ENCODE measurements at regions not wholly inside any gene's neighbourhood (a gene's known extent, or its start where the extent isn't known, plus 50 kb on each side); places are given as distances from the start of the nearest gene placed in this dataset.

DNA sequence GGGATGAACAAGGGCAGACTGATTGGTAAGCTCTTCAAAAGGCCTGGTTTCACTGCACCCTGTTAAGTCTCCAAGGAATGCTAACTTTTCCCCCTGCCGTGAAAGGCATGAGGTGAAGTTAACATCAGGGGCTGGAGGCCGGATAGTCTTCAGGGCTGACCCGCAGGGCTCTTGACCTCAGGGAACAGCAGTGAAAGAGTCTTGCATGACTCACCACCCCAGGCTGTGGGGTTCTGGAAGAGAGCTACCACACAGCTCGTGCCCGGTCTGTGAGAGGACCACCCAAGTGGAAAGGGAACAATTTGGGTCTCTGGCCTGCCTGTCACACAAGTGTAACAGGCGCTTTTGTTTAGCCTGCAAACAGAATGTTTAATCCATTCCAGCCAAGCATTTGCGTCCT is 504.9 kb downstream of the EDEM1 start:
- TF ChIP-seq, protein P1, sequence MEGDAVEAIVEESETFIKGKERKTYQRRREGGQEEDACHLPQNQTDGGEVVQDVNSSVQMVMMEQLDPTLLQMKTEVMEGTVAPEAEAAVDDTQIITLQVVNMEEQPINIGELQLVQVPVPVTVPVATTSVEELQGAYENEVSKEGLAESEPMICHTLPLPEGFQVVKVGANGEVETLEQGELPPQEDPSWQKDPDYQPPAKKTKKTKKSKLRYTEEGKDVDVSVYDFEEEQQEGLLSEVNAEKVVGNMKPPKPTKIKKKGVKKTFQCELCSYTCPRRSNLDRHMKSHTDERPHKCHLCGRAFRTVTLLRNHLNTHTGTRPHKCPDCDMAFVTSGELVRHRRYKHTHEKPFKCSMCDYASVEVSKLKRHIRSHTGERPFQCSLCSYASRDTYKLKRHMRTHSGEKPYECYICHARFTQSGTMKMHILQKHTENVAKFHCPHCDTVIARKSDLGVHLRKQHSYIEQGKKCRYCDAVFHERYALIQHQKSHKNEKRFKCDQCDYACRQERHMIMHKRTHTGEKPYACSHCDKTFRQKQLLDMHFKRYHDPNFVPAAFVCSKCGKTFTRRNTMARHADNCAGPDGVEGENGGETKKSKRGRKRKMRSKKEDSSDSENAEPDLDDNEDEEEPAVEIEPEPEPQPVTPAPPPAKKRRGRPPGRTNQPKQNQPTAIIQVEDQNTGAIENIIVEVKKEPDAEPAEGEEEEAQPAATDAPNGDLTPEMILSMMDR (conservative IDR thresholded peaks at IDR 0.05; ENCODE audit: low read length) = no peak
- TF ChIP-seq EZH2phosphoT487 (IDR thresholded peaks at IDR 0.05; ENCODE audit: borderline replicate concordance, low read depth, low read length) = no peak

Measured in OCI-LY7 (cell line).